ENCODE measurements at regions not wholly inside any gene's neighbourhood (a gene's known extent, or its start where the extent isn't known, plus 50 kb on each side); places are given as distances from the start of the nearest gene placed in this dataset.

DNA sequence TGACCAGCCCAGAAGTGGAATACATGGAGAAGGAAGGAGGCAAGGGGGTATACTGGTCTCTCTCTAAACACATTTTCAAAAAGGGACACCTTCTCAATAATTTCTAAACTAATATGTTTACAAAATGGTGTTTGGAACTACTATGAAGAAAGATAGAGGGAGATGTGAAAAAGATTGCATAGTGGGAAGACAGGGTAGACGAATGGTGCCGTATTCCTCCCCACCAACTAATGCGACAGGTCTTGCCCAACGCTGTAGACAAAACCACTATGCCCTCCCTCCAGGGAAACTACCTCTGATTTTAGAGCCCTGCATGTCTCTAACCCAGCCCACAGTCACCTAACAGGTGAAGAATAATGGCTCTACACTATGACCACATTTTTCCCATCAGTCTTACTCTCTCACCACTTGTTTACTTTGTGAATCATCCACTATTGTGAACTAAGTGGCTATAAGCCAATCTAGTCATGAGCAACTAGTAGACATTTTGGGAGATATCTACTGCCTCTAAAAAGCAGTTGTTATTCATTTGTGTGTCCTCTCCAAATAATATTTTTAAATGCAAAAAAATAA is 108.2 kb upstream of the UBE2E2 start:
- Mint-ChIP-seq H3K27ac (ENCODE audit: unreplicated experiment) (peak overlapping the region; percentile 60), H3K9me3 (ENCODE audit: low read depth, unreplicated experiment) (peaks cover 4% of the 10 kb centered on the region), H3K4me1 (ENCODE audit: low read depth, unreplicated experiment) (peaks cover 8% of the 10 kb centered on the region), H3K27me3 (ENCODE audit: unreplicated experiment) (peaks cover 44% of the 10 kb centered on the region), H3K4me3 (ENCODE audit: low read depth, unreplicated experiment) (no peak overlapping the region), H3K36me3 (ENCODE audit: insufficient read depth, unreplicated experiment) (no peaks in the 10 kb centered on the region)
- intact Hi-C loops (cut with micrococcal nuclease; ENCODE audit: unreplicated experiment) = no loop called here
- CTCF ChIA-PET = no interaction called here
- TF ChIP-seq, protein P1, sequence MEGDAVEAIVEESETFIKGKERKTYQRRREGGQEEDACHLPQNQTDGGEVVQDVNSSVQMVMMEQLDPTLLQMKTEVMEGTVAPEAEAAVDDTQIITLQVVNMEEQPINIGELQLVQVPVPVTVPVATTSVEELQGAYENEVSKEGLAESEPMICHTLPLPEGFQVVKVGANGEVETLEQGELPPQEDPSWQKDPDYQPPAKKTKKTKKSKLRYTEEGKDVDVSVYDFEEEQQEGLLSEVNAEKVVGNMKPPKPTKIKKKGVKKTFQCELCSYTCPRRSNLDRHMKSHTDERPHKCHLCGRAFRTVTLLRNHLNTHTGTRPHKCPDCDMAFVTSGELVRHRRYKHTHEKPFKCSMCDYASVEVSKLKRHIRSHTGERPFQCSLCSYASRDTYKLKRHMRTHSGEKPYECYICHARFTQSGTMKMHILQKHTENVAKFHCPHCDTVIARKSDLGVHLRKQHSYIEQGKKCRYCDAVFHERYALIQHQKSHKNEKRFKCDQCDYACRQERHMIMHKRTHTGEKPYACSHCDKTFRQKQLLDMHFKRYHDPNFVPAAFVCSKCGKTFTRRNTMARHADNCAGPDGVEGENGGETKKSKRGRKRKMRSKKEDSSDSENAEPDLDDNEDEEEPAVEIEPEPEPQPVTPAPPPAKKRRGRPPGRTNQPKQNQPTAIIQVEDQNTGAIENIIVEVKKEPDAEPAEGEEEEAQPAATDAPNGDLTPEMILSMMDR (IDR thresholded peaks at IDR 0.05; ENCODE audit: unreplicated experiment) = no peak
- no TSS peak for BruUV-seq (replicated peaks)
- peak; percentile 33 for DNase-seq

DNA sequence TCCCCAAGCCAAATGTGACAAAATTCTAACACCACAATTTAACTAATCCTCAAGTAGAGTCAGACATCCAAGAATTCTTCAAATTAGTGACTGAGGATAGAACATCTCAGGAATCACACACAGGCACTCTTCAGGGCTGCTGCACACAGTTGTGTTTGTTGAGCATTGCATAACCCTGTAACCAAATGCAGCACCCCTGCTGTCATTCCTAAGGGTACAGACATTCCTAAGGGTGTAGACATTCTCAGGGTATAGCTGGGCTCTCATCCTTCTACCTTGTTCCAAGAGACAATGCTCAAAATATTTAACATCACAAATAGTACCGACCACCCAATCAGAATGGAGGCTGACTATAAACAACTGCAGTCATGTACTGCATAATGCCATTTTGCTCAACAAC is 107.1 kb upstream of the UBE2E2 start:
- H3K36me3 Mint-ChIP-seq (ENCODE audit: insufficient read depth, unreplicated experiment) = no peaks in the 10 kb centered on the region
- H3K9me3 Mint-ChIP-seq (ENCODE audit: low read depth, unreplicated experiment) = peaks cover 4% of the 10 kb centered on the region
- H3K4me1 Mint-ChIP-seq (ENCODE audit: low read depth, unreplicated experiment) = peaks cover 8% of the 10 kb centered on the region
- no TSS peak for BruUV-seq (replicated peaks)
- CTCF ChIA-PET = no interaction called here
- H3K4me3 Mint-ChIP-seq (ENCODE audit: low read depth, unreplicated experiment) = no peak overlapping the region
- H3K27ac Mint-ChIP-seq (ENCODE audit: unreplicated experiment) = no peak overlapping the region
- TF ChIP-seq, protein P1 (IDR thresholded peaks at IDR 0.05; ENCODE audit: unreplicated experiment) = no peak
- intact Hi-C loops (cut with micrococcal nuclease; ENCODE audit: unreplicated experiment) = no loop called here
- DNase-seq = no peak
- peaks cover 44% of the 10 kb centered on the region for H3K27me3 Mint-ChIP-seq (ENCODE audit: unreplicated experiment)

DNA sequence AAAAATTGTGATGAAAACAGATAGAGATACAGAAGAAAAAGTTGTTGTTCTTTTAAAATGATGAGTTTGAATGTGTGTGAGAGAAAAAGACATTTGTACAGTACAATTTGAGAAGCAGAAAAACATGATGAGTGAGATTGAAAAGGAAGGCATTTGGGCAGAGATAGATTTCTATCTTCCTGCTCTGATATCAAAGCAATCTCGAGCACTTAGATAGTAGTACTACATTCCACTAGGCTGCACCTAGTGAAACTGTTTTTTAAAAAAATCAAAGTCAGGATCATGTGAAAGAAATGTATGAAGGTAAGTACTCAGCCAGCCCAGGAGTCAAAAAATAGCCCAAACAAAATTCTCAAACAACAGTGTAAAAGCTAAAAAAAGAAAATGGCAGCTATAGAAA is 104.1 kb upstream of the UBE2E2 start:
- CTCF ChIA-PET = interaction anchor here (0.6 kb wide), 1 partner anchor 9 kb away, joined by 3 read pairs; no protein-coding TSS in a partner anchor
- Mint-ChIP-seq H3K9me3 (ENCODE audit: low read depth, unreplicated experiment) (no peaks in the 10 kb centered on the region), H3K4me1 (ENCODE audit: low read depth, unreplicated experiment) (peaks cover 8% of the 10 kb centered on the region), H3K36me3 (ENCODE audit: insufficient read depth, unreplicated experiment) (no peaks in the 10 kb centered on the region), H3K4me3 (ENCODE audit: low read depth, unreplicated experiment) (no peak overlapping the region), H3K27ac (ENCODE audit: unreplicated experiment) (no peak overlapping the region), H3K27me3 (ENCODE audit: unreplicated experiment) (peaks cover 59% of the 10 kb centered on the region)
- TF ChIP-seq, protein P1 (IDR thresholded peaks at IDR 0.05; ENCODE audit: unreplicated experiment) = no peak
- DNase-seq = no peak
- intact Hi-C loops (cut with micrococcal nuclease; ENCODE audit: unreplicated experiment) = no loop called here
- no TSS peak for BruUV-seq (replicated peaks)

DNA sequence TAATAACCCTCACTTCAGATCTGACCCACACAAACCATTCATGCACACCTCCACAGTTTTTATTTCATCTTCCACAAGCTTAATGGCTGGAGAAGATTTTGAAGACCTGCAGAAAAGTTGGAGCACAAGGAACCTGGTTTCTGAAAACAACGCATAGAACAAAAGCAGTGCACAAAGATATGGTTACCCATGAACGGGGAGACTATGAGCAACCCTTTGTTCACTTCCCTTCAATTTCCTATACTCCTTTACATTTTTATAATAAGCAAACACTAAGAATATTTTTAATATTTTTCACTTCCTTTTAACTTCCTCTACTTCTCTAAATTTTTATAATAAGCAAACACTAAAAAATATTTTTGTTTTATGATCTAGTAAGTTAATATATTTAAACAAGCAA is 103.5 kb upstream of the UBE2E2 start:
- Mint-ChIP-seq H3K4me1 (ENCODE audit: low read depth, unreplicated experiment) (peaks cover 8% of the 10 kb centered on the region), H3K27ac (ENCODE audit: unreplicated experiment) (no peak overlapping the region), H3K27me3 (ENCODE audit: unreplicated experiment) (peaks cover 65% of the 10 kb centered on the region), H3K9me3 (ENCODE audit: low read depth, unreplicated experiment) (no peaks in the 10 kb centered on the region), H3K4me3 (ENCODE audit: low read depth, unreplicated experiment) (no peak overlapping the region), H3K36me3 (ENCODE audit: insufficient read depth, unreplicated experiment) (no peaks in the 10 kb centered on the region)
- BruUV-seq (replicated peaks) = no TSS peak
- CTCF ChIA-PET = interaction anchor here (0.6 kb wide), 1 partner anchor 8 kb away, joined by 3 read pairs; no protein-coding TSS in a partner anchor
- intact Hi-C loops (cut with micrococcal nuclease; ENCODE audit: unreplicated experiment) = no loop called here
- TF ChIP-seq, protein P1 (IDR thresholded peaks at IDR 0.05; ENCODE audit: unreplicated experiment) = no peak
- DNase-seq = no peak

All from Calu3 (cell line).